AG04450 (cell line): ENCODE measurements at regions not wholly inside any gene's neighbourhood (a gene's known extent, or its start where the extent isn't known, plus 50 kb on each side); places are given as distances from the start of the nearest gene placed in this dataset.
A peak's percentile ranks its signal among the peaks of the same experiment; 100 is the strongest.
"Not testable (repeated sequence)": the region's sequence is repeated elsewhere in the genome, so short reads cannot be mapped to it uniquely, and the experiment has no call there.

Experiments
- CTCF ChIA-PET: fragments of 300-600, 350-600 bp; formaldehyde crosslinking; extraction: SDS; loops from one replicate; lab custom pipeline; 2022; ENCODE audit warnings: antibody characterized with exemption, inconsistent platforms; lab: Charles Lee
- POLR2A ChIA-PET: fragments of 350-600 bp; formaldehyde crosslinking; extraction: SDS; loops from one replicate; lab custom pipeline; 2021; ENCODE audit warnings: antibody characterized with exemption, inconsistent platforms; lab: Yijun Ruan, JAX
- DNase-seq: peaks from one replicate; pipeline ENCODE4 v3.0.0-alpha.2; 2011; ENCODE audit warnings: low read depth, low spot score
- H3K27ac ChIP-seq: one replicate; pipeline ENCODE4 v1.5.1; 2012; ENCODE audit warnings: low read depth, low read length, control low read depth
- H3K27me3 ChIP-seq: one replicate; pipeline ENCODE4 v1.6.0; 2012; ENCODE audit warnings: low read length; ENCODE audit not compliant: control insufficient read depth, insufficient read depth
- H3K4me3 ChIP-seq: 2 replicates; pipeline ENCODE4 v1.5.1; 2011; ENCODE audit warnings: mild to moderate bottlenecking, low read depth, low read length, control low read depth
- H3K9me3 ChIP-seq: 2 replicates; pipeline ENCODE4 v1.5.1; 2012; ENCODE audit warnings: low read length; ENCODE audit not compliant: control insufficient read depth, insufficient read depth
- CTCF ChIP-seq: IDR thresholded peaks from 2 replicates; pipeline ENCODE4 v1.5.1; 2011; ENCODE audit warnings: low read depth, low read length, control low read depth, inconsistent platforms

GRCh38 chr7:79749856-79750255 lies 296.4 kb upstream of the MAGI2 start:
- Histone ChIP-seq H3K9me3 (no peaks in the 10 kb centered on the region), H3K27ac (no peak overlapping the region), H3K4me3 (no peak overlapping the region), H3K27me3 (no peaks in the 10 kb centered on the region)
- DNase-seq = no peak
- ChIA-PET CTCF (no interaction called here), POLR2A (no interaction called here)
- TF ChIP-seq CTCF = no peak

- ChIA-PET POLR2A (no interaction called here), CTCF (no interaction called here)
- peak; percentile 31; the same call in 1 of the 2 replicates for TF ChIP-seq CTCF
Measured at GRCh38 chr7:79741684-79742083, 288.2 kb upstream of the MAGI2 start.

GRCh38 chr7:79740076-79740475 lies 286.6 kb upstream of the MAGI2 start:
- Histone ChIP-seq H3K27ac (no peak overlapping the region), H3K27me3 (no peaks in the 10 kb centered on the region), H3K9me3 (peaks cover 10% of the 10 kb centered on the region; the same call in 1 of the 2 replicates), H3K4me3 (no peak overlapping the region)
- POLR2A ChIA-PET = no interaction called here
- CTCF ChIA-PET = interaction anchor here (0.7 kb wide), 1 partner anchor 308 kb away, joined by 3 read pairs; no protein-coding TSS in a partner anchor
- DNase-seq = no peak
- no peak for TF ChIP-seq CTCF

More at GRCh38 chr7:79741684-79742083, 288.2 kb upstream of the MAGI2 start:
- Histone ChIP-seq H3K9me3 (peaks cover 10% of the 10 kb centered on the region; the same call in 1 of the 2 replicates), H3K4me3 (no peak overlapping the region), H3K27me3 (no peaks in the 10 kb centered on the region), H3K27ac (no peak overlapping the region)
- no peak for DNase-seq

GRCh38 chr7:79739036-79739709 lies 285.7 kb upstream of the MAGI2 start:
- CTCF ChIA-PET = not testable (repeated sequence)

GRCh38 chr7:79736418-79736817 lies 283.0 kb upstream of the MAGI2 start:
- DNase-seq = no peak
- POLR2A ChIA-PET = no interaction called here
- TF ChIP-seq CTCF = no peak

More at GRCh38 chr7:79739036-79739709, 285.7 kb upstream of the MAGI2 start:
- POLR2A ChIA-PET, DNase-seq, H3K27ac ChIP-seq, H3K27me3 ChIP-seq, H3K4me3 ChIP-seq: not testable (repeated sequence)
- H3K9me3 ChIP-seq = peaks cover 10% of the 10 kb centered on the region; the same call in 1 of the 2 replicates

More at GRCh38 chr7:79736418-79736817, 283.0 kb upstream of the MAGI2 start:
- CTCF ChIA-PET = no interaction called here
- Histone ChIP-seq H3K4me3 (no peak overlapping the region), H3K9me3 (peaks cover 15% of the 10 kb centered on the region), H3K27me3 (no peaks in the 10 kb centered on the region), H3K27ac (no peak overlapping the region)
